SU-DHL-6 (cell line): ENCODE measurements at regions not wholly inside any gene's neighbourhood (a gene's known extent, or its start where the extent isn't known, plus 50 kb on each side); places are given as distances from the start of the nearest gene placed in this dataset.
"Not testable (repeated sequence)": the region's sequence is repeated elsewhere in the genome, so short reads cannot be mapped to it uniquely, and the experiment has no call there.

Experiments
- CTCF ChIP-seq: fragments of 200-600 bp; sonication (generic); IDR thresholded peaks from one replicate; pipeline ENCODE4 v1.5.1; 2017; ENCODE audit warnings: antibody characterized with exemption, mild to moderate bottlenecking, low read length, moderate library complexity; ENCODE audit not compliant: insufficient read depth, poor library complexity, severe bottlenecking
- EZH2phosphoT487 ChIP-seq: fragments of 200-600 bp; sonication (generic), shearing (Covaris generic); conservative IDR thresholded peaks from 2 replicates; pipeline ENCODE4 v1.6.1; 2018; ENCODE audit warnings: mild to moderate bottlenecking, antibody characterized with exemption, low read length, moderate library complexity, mixed read lengths

DNA sequence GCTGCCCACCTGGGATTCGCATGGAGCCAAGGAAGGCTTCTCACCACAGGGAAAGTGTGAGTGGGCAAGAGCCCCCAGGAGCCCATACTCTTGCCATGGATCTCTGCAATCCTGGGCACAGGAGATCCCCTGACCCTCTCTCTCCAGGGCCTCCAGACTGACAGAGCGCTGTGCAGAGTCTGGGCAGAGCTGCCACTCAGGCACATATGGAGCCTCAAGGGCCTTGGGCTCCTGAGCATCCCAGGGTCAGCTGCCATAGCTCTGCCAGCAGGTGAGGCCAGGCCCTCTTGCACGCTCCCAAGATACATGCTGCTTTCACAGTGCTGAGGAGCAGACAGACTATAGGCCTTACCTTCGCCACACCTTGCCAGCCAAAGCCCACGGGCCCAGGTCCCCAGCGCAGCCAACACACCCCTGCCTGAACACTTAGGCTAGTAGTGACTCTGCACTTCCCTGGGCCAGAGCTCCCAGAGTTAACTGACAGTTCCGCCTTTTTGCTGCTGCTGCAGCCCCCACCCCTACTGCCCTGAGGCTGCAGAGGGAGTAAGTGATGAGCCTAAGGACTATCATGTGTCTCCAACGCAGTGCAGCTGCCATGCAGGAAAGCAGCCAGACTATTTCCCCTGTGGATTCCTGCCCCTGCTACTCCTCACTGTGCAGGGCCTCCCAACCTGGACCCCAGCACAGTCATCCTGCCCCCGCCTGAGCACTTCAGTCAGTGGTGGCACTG is 323.2 kb downstream of the SPATA31A1 start:
- TF ChIP-seq CTCF, EZH2phosphoT487: not testable (repeated sequence)
